Naive thymus-derived CD4-positive, alpha-beta T cell (primary cell): ENCODE measurements at regions not wholly inside any gene's neighbourhood (a gene's known extent, or its start where the extent isn't known, plus 50 kb on each side); places are given as distances from the start of the nearest gene placed in this dataset.

ENCODE experiments used
- ATAC-seq: fragments of 150-1000 bp; cut with Tn5 transposase; 2 replicates; pipeline ENCODE4 v1.10.0; 2021; ENCODE audit warnings: mild to moderate bottlenecking, moderate library complexity
- CTCF ChIA-PET: fragments of 350-600 bp; sonication (Branson Sonifier 250); formaldehyde crosslinking; loops from one replicate; lab custom pipeline; 2021; ENCODE audit warnings: antibody characterized with exemption; lab: Charles Lee
- POLR2A ChIA-PET: fragments of 350-600 bp; sonication (Branson Sonifier 250); formaldehyde crosslinking; loops from one replicate; lab custom pipeline; 2021; ENCODE audit warnings: antibody characterized with exemption, inconsistent platforms; lab: Charles Lee
- DNase-seq, 9 donors: peaks; one replicate each; pipeline versions ENCODE4 v3.0.0 to v3.0.0-alpha.2; 2020 to 2022; ENCODE audit warnings: mixed read lengths in 1 of 9
- H3K27ac ChIP-seq: one replicate; pipeline ENCODE4 v1.7.0; 2013; ENCODE audit warnings: mild to moderate bottlenecking, low read depth, low read length, moderate library complexity
- H3K27me3 ChIP-seq, 2 donors: one replicate each; pipeline ENCODE4 v1.7.0; 2013; ENCODE audit warnings: low read length in 2 of 2, mild to moderate bottlenecking in 2 of 2, moderate library complexity in 2 of 2; ENCODE audit not compliant: control insufficient read depth in 2 of 2, insufficient read depth in 2 of 2
- H3K36me3 ChIP-seq, 3 experiments: 1 replicate in 2 of 3; 2 replicates in 1 of 3; pipeline ENCODE4 v1.7.0; 2013; ENCODE audit warnings: low read length in 3 of 3, mild to moderate bottlenecking in 3 of 3, moderate library complexity in 1 of 3; ENCODE audit not compliant: insufficient read depth in 3 of 3, control insufficient read depth in 2 of 3
- H3K4me1 ChIP-seq, 2 donors: one replicate each; pipeline ENCODE4 v1.7.0; 2013; ENCODE audit warnings: low read length in 2 of 2, mild to moderate bottlenecking in 2 of 2, moderate library complexity in 1 of 2; ENCODE audit not compliant: control insufficient read depth in 2 of 2, insufficient read depth in 2 of 2
- H3K4me3 ChIP-seq: 2 replicates; pipeline ENCODE4 v1.7.0; 2013; ENCODE audit warnings: mild to moderate bottlenecking, low read length
- H3K9me3 ChIP-seq, 3 experiments: 1 replicate in 2 of 3; 2 replicates in 1 of 3; pipeline ENCODE4 v1.7.0; 2013; ENCODE audit warnings: low read length in 3 of 3; ENCODE audit not compliant: control insufficient read depth in 2 of 3
- H3K27ac Mint-ChIP-seq, 9 donors: one replicate each; pipeline ENCODE4 v1.8.0; 2020 to 2022; ENCODE audit warnings: mixed read lengths in 9 of 9, mild to moderate bottlenecking in 8 of 9, moderate library complexity in 5 of 9, inconsistent platforms in 2 of 9
- H3K27me3 Mint-ChIP-seq, 5 donors: one replicate each; pipeline ENCODE4 v1.8.0; 2021 to 2022; ENCODE audit warnings: mixed read lengths in 5 of 5, mild to moderate bottlenecking in 1 of 5
- H3K36me3 Mint-ChIP-seq, 5 donors: one replicate each; pipeline ENCODE4 v1.8.0; 2020 to 2022; ENCODE audit warnings: mixed read lengths in 5 of 5, mild to moderate bottlenecking in 3 of 5, inconsistent platforms in 1 of 5
- H3K4me1 Mint-ChIP-seq, 7 donors: one replicate each; pipeline ENCODE4 v1.8.0; 2020 to 2022; ENCODE audit warnings: mixed read lengths in 7 of 7, mild to moderate bottlenecking in 3 of 7, inconsistent platforms in 1 of 7
- H3K4me3 Mint-ChIP-seq, 10 donors: one replicate each; pipeline ENCODE4 v1.8.0; 2020 to 2022; ENCODE audit warnings: mild to moderate bottlenecking in 10 of 10, mixed read lengths in 10 of 10, moderate library complexity in 6 of 10, inconsistent platforms in 2 of 10
- H3K9me3 Mint-ChIP-seq, 11 donors: one replicate each; pipeline ENCODE4 v1.8.0; 2020 to 2022; ENCODE audit warnings: mixed read lengths in 11 of 11, mild to moderate bottlenecking in 4 of 11, inconsistent platforms in 1 of 11, moderate library complexity in 1 of 11
- intact Hi-C, 2 donors: fragments of 100-400 bp; cut with micrococcal nuclease; formaldehyde crosslinking; loops; one replicate each; pipeline ENCODE4 v1.15.1; 2023

DNA sequence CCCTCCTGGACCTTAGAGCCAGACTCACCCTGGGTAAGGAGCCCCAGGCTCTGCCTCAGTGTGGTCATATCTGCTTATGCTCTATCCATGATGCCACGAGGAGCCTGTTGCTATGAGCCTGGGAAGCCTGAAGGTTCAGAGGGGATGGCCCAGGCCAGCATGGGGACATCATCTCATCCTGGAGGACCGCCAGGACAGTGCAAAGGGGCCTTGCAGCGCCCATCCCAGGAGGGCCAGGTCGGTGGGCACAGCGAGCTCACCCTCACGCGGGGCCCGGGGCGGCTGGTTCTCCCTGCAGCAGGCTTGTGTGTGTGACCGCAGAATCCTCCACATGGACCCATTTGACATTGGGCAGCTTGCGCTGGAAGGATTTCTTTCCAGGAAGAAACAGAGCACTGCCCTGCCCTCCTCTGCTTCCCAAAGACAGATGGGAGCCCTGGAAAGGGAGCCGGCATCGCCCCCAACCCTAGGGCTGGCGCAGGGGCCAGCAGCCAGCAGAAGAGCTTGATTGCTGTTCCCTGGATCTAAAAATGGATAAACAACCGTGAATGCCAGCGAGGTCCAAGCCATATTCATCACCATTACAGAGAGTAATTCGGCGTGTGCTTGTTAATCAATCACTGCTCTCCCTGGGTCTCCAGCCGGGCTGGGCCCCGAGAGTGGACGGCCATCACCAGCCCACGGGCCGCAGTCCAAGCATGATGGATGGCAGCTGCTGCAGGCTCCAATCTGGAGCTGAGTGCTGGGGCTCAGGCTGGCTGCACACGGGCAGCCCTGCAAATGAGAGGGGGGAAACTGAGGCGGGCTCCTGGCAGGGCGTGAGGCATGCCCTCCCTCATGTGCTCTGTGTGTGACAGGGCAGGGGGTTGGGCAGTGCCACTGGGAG is 739.7 kb downstream of the BRD1 start:
- ChIA-PET CTCF (no interaction called here), POLR2A (no interaction called here)
- no peak overlapping the region for H3K27ac Mint-ChIP-seq
- ATAC-seq (no peak), DNase-seq (no peak)
- no peaks in the 10 kb centered on the region for H3K27me3 ChIP-seq
- H3K27me3 Mint-ChIP-seq: peaks cover 0 to 28% (median 5%) of the 10 kb centered on the region in 5 donors
- H3K27ac ChIP-seq: no peak overlapping the region
- H3K36me3 Mint-ChIP-seq: no peaks in the 10 kb centered on the region
- no peak overlapping the region for H3K4me3 ChIP-seq
- intact Hi-C loops: no loop called here
- H3K4me1 ChIP-seq: no peaks in the 10 kb centered on the region
- H3K9me3 ChIP-seq: no peaks in the 10 kb centered on the region
- H3K36me3 ChIP-seq: no peaks in the 10 kb centered on the region
- H3K4me3 Mint-ChIP-seq: no peak overlapping the region
- H3K4me1 Mint-ChIP-seq: no peaks in the 10 kb centered on the region
- H3K9me3 Mint-ChIP-seq: peaks cover 0 to 1% (median 0%) of the 10 kb centered on the region in 11 donors

DNA sequence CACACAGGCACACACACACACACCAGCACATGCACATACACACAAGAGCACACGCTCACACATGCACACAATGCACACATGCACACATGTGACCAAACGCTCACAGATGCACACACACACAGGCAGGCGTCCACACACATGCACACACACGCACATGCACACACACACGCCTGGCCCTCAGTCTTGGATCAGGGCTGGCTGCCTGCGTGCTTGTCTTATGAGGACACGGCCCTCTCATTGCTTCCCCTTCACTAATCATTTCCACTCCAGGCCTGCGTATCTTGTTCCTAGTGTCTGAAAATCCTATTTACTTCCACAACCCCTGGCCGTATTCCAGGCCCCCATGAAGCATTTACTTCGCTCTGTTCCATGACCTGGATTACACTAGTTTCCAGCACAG is 740.5 kb downstream of the BRD1 start:
- H3K27me3 Mint-ChIP-seq: peaks cover 0 to 28% (median 5%) of the 10 kb centered on the region in 5 donors
- no peak for ATAC-seq
- Histone ChIP-seq H3K27ac (no peak overlapping the region), H3K4me3 (no peak overlapping the region), H3K27me3 (no peaks in the 10 kb centered on the region), H3K36me3 (no peaks in the 10 kb centered on the region), H3K4me1 (no peaks in the 10 kb centered on the region), H3K9me3 (no peaks in the 10 kb centered on the region)
- ChIA-PET CTCF (no interaction called here), POLR2A (no interaction called here)
- H3K4me3 Mint-ChIP-seq: no peak overlapping the region
- H3K36me3 Mint-ChIP-seq: no peaks in the 10 kb centered on the region
- intact Hi-C loops: no loop called here
- H3K27ac Mint-ChIP-seq: no peak overlapping the region
- no peaks in the 10 kb centered on the region for H3K4me1 Mint-ChIP-seq
- DNase-seq: no peak
- peaks cover 0 to 1% (median 0%) of the 10 kb centered on the region in 11 donors for H3K9me3 Mint-ChIP-seq

DNA sequence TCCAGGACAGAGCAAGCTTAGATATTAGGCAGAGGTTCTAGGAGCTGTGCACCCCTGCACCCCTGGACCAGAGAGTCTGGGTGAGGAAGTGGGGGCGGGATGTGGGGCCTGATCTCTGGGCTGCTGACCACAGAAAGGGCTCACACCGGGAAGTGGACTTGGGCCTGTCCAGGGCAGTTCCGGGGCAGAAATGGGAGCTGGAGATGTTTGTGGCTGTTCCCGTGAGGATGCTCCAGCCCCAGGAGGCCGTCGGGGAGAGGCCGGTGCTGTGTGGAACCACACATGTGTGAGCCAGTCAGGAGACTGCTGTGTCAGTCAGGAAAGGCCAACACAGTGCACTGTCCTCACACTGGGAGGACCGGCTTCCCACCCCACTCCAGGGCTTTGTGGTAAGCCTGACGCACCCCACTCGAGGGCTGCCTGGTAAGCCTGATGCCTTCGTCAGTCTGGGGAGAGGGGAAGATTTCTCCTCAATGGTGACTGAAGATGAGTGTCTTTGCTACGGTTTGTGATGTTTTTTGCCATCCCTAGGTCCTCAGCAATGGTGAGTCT is 741.0 kb downstream of the BRD1 start:
- Histone ChIP-seq H3K9me3 (no peaks in the 10 kb centered on the region), H3K27me3 (no peaks in the 10 kb centered on the region), H3K4me1 (no peaks in the 10 kb centered on the region), H3K4me3 (no peak overlapping the region), H3K36me3 (no peaks in the 10 kb centered on the region), H3K27ac (no peak overlapping the region)
- Mint-ChIP-seq H3K27ac (no peak overlapping the region), H3K27me3 (peaks cover 0 to 26% (median 5%) of the 10 kb centered on the region in 5 donors), H3K4me1 (no peaks in the 10 kb centered on the region), H3K36me3 (no peaks in the 10 kb centered on the region), H3K4me3 (no peak overlapping the region), H3K9me3 (peaks cover 0 to 1% (median 0%) of the 10 kb centered on the region in 11 donors)
- POLR2A ChIA-PET: no interaction called here
- CTCF ChIA-PET: no interaction called here
- no peak for ATAC-seq
- intact Hi-C loops: no loop called here
- no peak for DNase-seq

DNA sequence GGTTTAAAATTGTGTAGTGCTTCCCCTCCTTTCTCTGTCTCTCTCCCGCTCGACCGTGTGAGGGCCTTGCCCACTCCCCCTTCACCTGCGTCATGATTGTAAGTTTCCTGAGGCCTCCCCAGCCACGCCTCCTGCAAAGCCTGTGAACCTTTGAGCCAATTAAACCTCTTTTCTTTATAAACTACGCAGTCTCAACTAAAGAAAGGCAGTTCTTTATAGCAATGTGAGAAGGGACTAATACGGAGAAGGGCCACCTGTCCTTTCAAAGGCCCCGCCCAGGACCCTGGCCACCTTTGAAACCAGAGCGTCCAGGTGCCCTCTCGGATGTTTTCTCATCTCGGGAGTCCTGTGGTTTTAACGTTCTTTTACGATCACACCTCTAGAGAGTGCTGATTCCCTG is 741.5 kb downstream of the BRD1 start:
- Mint-ChIP-seq H3K4me1 (no peaks in the 10 kb centered on the region), H3K27ac (no peak overlapping the region), H3K4me3 (no peak overlapping the region), H3K36me3 (no peaks in the 10 kb centered on the region), H3K9me3 (peaks cover 0 to 1% (median 0%) of the 10 kb centered on the region in 11 donors), H3K27me3 (peaks cover 0 to 21% (median 5%) of the 10 kb centered on the region in 5 donors)
- ATAC-seq: no peak
- DNase-seq: no peak
- no peak overlapping the region for H3K27ac ChIP-seq
- no peaks in the 10 kb centered on the region for H3K4me1 ChIP-seq
- no peak overlapping the region for H3K4me3 ChIP-seq
- POLR2A ChIA-PET: no interaction called here
- no peaks in the 10 kb centered on the region for H3K36me3 ChIP-seq
- no peaks in the 10 kb centered on the region for H3K27me3 ChIP-seq
- CTCF ChIA-PET: no interaction called here
- intact Hi-C loops: no loop called here
- H3K9me3 ChIP-seq: no peaks in the 10 kb centered on the region

DNA sequence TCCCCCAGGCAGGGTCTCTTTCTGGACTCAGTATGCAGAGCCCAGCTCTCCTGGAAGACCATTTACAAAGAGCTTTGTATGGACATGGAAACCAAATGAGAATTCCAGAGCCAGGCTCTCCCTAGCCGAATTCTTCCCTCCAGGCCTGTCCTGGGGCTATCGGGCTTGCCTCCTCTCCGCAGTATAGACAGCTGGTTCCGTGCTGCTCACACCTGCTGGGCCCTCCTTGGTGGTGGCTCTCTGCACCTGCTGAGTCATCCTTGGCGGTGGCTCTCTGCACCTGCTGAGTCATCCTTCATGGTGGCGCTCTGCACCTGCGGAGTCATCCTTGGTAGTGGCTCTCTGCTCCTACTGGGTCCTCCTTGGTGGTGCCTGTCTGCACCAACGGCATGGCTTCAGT is 743.5 kb downstream of the BRD1 start:
- no peaks in the 10 kb centered on the region for H3K9me3 Mint-ChIP-seq

DNA sequence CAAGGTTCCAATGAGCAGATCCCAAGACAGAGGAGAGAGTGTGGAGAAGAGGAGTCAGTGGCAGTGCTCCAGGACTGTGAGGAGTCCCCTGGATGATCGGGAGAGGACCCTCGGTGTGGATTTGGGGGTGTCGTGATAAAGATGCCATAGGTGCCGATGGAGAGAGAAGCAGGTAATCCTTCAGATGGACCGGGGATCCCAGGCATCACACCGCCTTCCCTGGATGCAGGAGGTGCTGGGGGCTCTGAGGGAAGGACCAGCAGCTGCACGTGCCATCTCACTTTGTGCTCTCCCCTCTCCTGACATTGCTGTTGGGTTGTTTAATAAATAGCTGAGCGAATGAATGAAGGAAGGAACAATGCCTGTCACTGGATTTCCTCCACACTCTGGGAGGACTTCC is 744.1 kb downstream of the BRD1 start:
- H3K27me3 Mint-ChIP-seq: peaks cover 0 to 19% (median 4%) of the 10 kb centered on the region in 5 donors
- no peak overlapping the region for H3K4me3 ChIP-seq
- H3K4me3 Mint-ChIP-seq: no peak overlapping the region
- H3K27ac ChIP-seq: no peak overlapping the region
- intact Hi-C loops: no loop called here
- H3K9me3 Mint-ChIP-seq: no peaks in the 10 kb centered on the region
- no peaks in the 10 kb centered on the region for H3K36me3 Mint-ChIP-seq
- no peaks in the 10 kb centered on the region for H3K4me1 Mint-ChIP-seq
- no peak for DNase-seq
- H3K27me3 ChIP-seq: no peaks in the 10 kb centered on the region
- H3K9me3 ChIP-seq: no peaks in the 10 kb centered on the region
- ChIA-PET POLR2A (no interaction called here), CTCF (no interaction called here)
- ATAC-seq: no peak
- no peak overlapping the region for H3K27ac Mint-ChIP-seq
- H3K36me3 ChIP-seq: no peaks in the 10 kb centered on the region
- H3K4me1 ChIP-seq: no peaks in the 10 kb centered on the region

More for the DNA sequence above, 743.5 kb downstream of the BRD1 start:
- Histone ChIP-seq H3K4me1 (no peaks in the 10 kb centered on the region), H3K27ac (no peak overlapping the region), H3K4me3 (no peak overlapping the region), H3K9me3 (no peaks in the 10 kb centered on the region), H3K27me3 (no peaks in the 10 kb centered on the region), H3K36me3 (no peaks in the 10 kb centered on the region)
- Mint-ChIP-seq H3K4me1 (no peaks in the 10 kb centered on the region), H3K27ac (no peak overlapping the region), H3K27me3 (peaks cover 0 to 19% (median 4%) of the 10 kb centered on the region in 5 donors), H3K36me3 (no peaks in the 10 kb centered on the region), H3K4me3 (no peak overlapping the region)
- ChIA-PET CTCF (no interaction called here), POLR2A (no interaction called here)
- no peak for ATAC-seq
- intact Hi-C loops: no loop called here
- no peak for DNase-seq

DNA sequence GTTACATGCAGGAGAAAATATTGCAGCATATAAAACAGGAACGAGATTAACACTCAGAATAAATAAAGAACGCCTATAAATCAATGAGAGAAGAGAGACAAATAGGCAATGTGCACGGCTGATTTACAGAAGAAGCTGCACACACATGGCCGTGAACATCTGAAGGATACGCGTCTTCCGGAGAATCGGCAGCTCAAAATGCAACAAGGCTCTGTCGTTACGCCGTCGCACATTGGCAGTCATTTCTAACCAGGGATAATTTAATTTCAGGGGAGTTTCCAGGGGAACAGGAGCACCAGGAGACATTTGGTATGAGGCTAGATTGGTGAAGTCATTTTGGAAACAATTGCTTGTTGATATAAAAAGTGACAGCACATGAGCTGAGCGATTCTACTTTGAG is 745.2 kb downstream of the BRD1 start:
- Mint-ChIP-seq H3K27ac (no peak overlapping the region), H3K36me3 (no peaks in the 10 kb centered on the region)

More for the DNA sequence above, 745.2 kb downstream of the BRD1 start:
- H3K4me1 ChIP-seq: no peaks in the 10 kb centered on the region
- ATAC-seq: no peak
- DNase-seq: no peak
- Mint-ChIP-seq H3K27me3 (peaks cover 0 to 11% (median 0%) of the 10 kb centered on the region in 5 donors), H3K4me3 (no peak overlapping the region), H3K9me3 (no peaks in the 10 kb centered on the region), H3K4me1 (no peaks in the 10 kb centered on the region)
- intact Hi-C loops: no loop called here
- H3K9me3 ChIP-seq: no peaks in the 10 kb centered on the region
- no peak overlapping the region for H3K4me3 ChIP-seq
- no peaks in the 10 kb centered on the region for H3K36me3 ChIP-seq
- H3K27ac ChIP-seq: no peak overlapping the region
- ChIA-PET CTCF (no interaction called here), POLR2A (no interaction called here)
- no peaks in the 10 kb centered on the region for H3K27me3 ChIP-seq
